ENCODE measurements at regions not wholly inside any gene's neighbourhood (a gene's known extent, or its start where the extent isn't known, plus 50 kb on each side); places are given as distances from the start of the nearest gene placed in this dataset.

DNA sequence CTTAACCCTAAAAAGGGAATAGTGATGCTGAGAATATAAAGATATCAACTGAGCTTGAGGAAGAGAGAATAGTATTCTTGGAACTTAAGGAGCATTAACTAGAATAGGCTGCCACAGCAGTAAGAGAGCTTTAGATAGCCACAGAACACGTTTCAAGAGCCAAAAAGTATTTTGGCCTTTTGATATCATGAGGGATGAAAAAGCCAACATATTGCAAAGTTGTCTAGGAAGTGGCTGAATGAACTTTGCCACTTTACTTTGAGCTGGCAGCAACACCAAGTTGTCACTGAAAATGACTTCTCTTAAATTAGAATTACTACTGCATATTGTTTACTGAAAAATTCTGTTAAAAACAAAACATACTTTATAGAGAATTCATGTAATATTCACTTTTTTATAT, 1476.2 kb downstream of the MRPL39 start:
- 10 to 20% methylated on average over 1 of the region's 1 CpG for WGBS, 2 donors (ENCODE audit: low coverage in 1 of 2)
- H3K9me3 ChIP-seq = no peaks in the 10 kb centered on the region
- H3K27me3 ChIP-seq = no peaks in the 10 kb centered on the region
- H3K4me1 ChIP-seq = no peaks in the 10 kb centered on the region
- no peaks in the 10 kb centered on the region for H3K36me3 ChIP-seq
- ATAC-seq = no peak
- no peak overlapping the region for H3K4me3 ChIP-seq
- no peak overlapping the region for H3K27ac ChIP-seq
- TF ChIP-seq EP300 (IDR thresholded peaks at IDR 0.05) (no peak), POLR2AphosphoS5 (IDR thresholded peaks at IDR 0.05) (no peak), POLR2A (IDR thresholded peaks at IDR 0.05) (no peak)
- TF ChIP-seq, protein P1, sequence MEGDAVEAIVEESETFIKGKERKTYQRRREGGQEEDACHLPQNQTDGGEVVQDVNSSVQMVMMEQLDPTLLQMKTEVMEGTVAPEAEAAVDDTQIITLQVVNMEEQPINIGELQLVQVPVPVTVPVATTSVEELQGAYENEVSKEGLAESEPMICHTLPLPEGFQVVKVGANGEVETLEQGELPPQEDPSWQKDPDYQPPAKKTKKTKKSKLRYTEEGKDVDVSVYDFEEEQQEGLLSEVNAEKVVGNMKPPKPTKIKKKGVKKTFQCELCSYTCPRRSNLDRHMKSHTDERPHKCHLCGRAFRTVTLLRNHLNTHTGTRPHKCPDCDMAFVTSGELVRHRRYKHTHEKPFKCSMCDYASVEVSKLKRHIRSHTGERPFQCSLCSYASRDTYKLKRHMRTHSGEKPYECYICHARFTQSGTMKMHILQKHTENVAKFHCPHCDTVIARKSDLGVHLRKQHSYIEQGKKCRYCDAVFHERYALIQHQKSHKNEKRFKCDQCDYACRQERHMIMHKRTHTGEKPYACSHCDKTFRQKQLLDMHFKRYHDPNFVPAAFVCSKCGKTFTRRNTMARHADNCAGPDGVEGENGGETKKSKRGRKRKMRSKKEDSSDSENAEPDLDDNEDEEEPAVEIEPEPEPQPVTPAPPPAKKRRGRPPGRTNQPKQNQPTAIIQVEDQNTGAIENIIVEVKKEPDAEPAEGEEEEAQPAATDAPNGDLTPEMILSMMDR (IDR thresholded peaks at IDR 0.05) = no peak

GRCh38 chr21:24127651-24128050, 1479.6 kb downstream of the MRPL39 start:
- H3K27me3 ChIP-seq = no peaks in the 10 kb centered on the region
- H3K4me3 ChIP-seq = no peak overlapping the region
- H3K36me3 ChIP-seq = no peaks in the 10 kb centered on the region
- no peak overlapping the region for H3K27ac ChIP-seq
- no peaks in the 10 kb centered on the region for H3K9me3 ChIP-seq
- TF ChIP-seq POLR2AphosphoS5 (IDR thresholded peaks at IDR 0.05) (no peak), POLR2A (IDR thresholded peaks at IDR 0.05) (no peak), EP300 (IDR thresholded peaks at IDR 0.05) (no peak)
- TF ChIP-seq, protein P1 (IDR thresholded peaks at IDR 0.05) = no peak
- WGBS, 2 donors (ENCODE audit: low coverage in 1 of 2) = 38 to 43% methylated on average over 1 of the region's 1 CpG
- no peaks in the 10 kb centered on the region for H3K4me1 ChIP-seq
- ATAC-seq = no peak

DNA sequence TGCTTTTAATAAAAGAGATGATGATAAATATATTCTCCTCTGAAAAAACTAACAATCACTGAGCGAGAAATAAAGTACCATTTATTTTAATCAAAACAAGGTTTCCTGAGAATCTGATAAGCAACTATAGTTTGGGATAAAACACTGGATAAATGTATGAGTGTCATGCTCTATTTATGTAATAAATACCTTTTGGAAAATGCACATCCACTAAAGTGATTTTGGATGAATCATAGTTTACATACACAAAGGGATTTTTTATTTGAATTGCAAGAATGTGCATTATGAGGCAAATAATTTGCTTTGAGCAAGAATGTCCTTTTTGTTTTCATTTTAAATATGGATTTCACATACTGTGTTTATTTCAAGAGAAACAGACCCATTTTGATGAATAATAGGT, 1483.5 kb downstream of the MRPL39 start:
- H3K36me3 ChIP-seq = no peaks in the 10 kb centered on the region
- H3K9me3 ChIP-seq = no peaks in the 10 kb centered on the region
- no peaks in the 10 kb centered on the region for H3K4me1 ChIP-seq
- TF ChIP-seq, protein P1 (IDR thresholded peaks at IDR 0.05) = no peak
- TF ChIP-seq POLR2A (IDR thresholded peaks at IDR 0.05) = no peak
- no peak for TF ChIP-seq EP300 (IDR thresholded peaks at IDR 0.05)
- no peak for TF ChIP-seq POLR2AphosphoS5 (IDR thresholded peaks at IDR 0.05)
- WGBS, 2 donors (ENCODE audit: low coverage in 1 of 2) = 29 to 70% methylated on average over 1 of the region's 1 CpG
- no peak for ATAC-seq
- no peak overlapping the region for H3K4me3 ChIP-seq
- no peaks in the 10 kb centered on the region for H3K27me3 ChIP-seq
- H3K27ac ChIP-seq = no peak overlapping the region

DNA sequence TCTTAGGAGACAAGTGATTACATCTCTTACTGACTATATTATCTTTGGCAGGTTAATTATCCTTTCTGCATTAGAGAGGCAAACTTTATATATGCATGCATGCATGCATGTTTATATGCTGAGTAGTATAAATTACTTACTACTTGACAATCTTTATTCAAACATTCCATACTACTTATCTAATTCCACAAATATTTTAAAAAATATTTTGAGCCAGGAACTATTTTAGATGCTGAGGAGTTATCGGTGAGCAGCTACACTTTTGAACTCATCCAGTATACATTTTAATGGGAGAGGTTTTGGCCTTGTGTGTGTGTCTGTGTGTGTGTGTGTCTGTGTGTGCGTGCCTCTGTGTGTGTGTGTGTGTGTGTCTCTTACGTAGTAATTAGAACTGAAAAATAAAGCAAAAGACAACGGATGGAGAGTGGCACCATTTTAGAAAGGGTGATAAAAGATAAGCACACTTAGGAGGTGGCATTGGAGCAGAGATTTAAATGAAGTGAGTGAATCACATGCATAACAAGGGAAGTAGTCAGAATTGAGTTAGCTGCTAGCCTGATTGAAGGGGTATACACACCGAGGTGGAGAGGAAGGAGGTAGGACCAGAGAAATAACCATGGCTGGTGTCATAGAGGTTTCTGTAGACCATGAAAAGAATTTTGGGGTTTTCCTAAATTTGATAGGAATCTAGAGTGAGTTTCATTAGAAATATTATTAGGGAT, 1488.4 kb downstream of the MRPL39 start:
- Histone ChIP-seq H3K27me3 (no peaks in the 10 kb centered on the region), H3K4me3 (no peak overlapping the region), H3K27ac (no peak overlapping the region), H3K36me3 (no peaks in the 10 kb centered on the region), H3K4me1 (no peaks in the 10 kb centered on the region), H3K9me3 (no peaks in the 10 kb centered on the region)
- WGBS, 2 donors (ENCODE audit: low coverage in 1 of 2) = 40 to 55% methylated on average over 4 to 5 of the region's 5 CpGs
- ATAC-seq = no peak
- TF ChIP-seq POLR2A (IDR thresholded peaks at IDR 0.05) (no peak), EP300 (IDR thresholded peaks at IDR 0.05) (no peak), POLR2AphosphoS5 (IDR thresholded peaks at IDR 0.05) (no peak)
- TF ChIP-seq, protein P1 (IDR thresholded peaks at IDR 0.05) = no peak

GRCh38 chr21:24115141-24115540, 1492.1 kb downstream of the MRPL39 start:
- Histone ChIP-seq H3K27ac (no peak overlapping the region), H3K4me1 (no peaks in the 10 kb centered on the region), H3K27me3 (no peaks in the 10 kb centered on the region), H3K9me3 (no peaks in the 10 kb centered on the region), H3K4me3 (no peak overlapping the region), H3K36me3 (no peaks in the 10 kb centered on the region)
- WGBS, 2 donors (ENCODE audit: low coverage in 1 of 2) = 72 to 78% methylated on average over 2 of the region's 2 CpGs
- TF ChIP-seq POLR2AphosphoS5 (IDR thresholded peaks at IDR 0.05) = no peak
- TF ChIP-seq, protein P1 (IDR thresholded peaks at IDR 0.05) = no peak
- TF ChIP-seq POLR2A (IDR thresholded peaks at IDR 0.05) = no peak
- TF ChIP-seq EP300 (IDR thresholded peaks at IDR 0.05) = no peak
- ATAC-seq = no peak
